AG20443 (cell line): ENCODE measurements at regions not wholly inside any gene's neighbourhood (a gene's known extent, or its start where the extent isn't known, plus 50 kb on each side); places are given as distances from the start of the nearest gene placed in this dataset.
A peak's percentile ranks its signal among the peaks of the same experiment; 100 is the strongest.

Source experiments
- DNase-seq: peaks from one replicate; pipeline ENCODE4 v3.0.0; 2012; ENCODE audit warnings: low spot score, mixed read lengths

- DNase-seq = no peak
Measured at GRCh38 chr17:68184816-68185436, 62.9 kb upstream of the AMZ2 start.

- no peak for DNase-seq
Measured at GRCh38 chr17:68185820-68186219, 62.0 kb upstream of the AMZ2 start.

- no peak for DNase-seq
Measured at GRCh38 chr17:68190495-68190894, 57.3 kb upstream of the AMZ2 start.

GRCh38 chr17:68195667-68196393 lies 52.0 kb upstream of the AMZ2 start:
- DNase-seq = no peak

- peak; percentile 29 for DNase-seq
Measured at GRCh38 chr17:68196394-68197090, 51.3 kb upstream of the AMZ2 start.

- DNase-seq = no peak
Measured at GRCh38 chr17:68197091-68197996, 50.5 kb upstream of the AMZ2 start.

- no peak for DNase-seq
Measured at GRCh38 chr17:68197997-68198930, 49.6 kb upstream of the AMZ2 start.
